ENCODE measurements at regions not wholly inside any gene's neighbourhood (a gene's known extent, or its start where the extent isn't known, plus 50 kb on each side); places are given as distances from the start of the nearest gene placed in this dataset.
A peak's percentile ranks its signal among the peaks of the same experiment; 100 is the strongest.

GRCh38 chr10:30542001-30542894 is 87.3 kb downstream of the LYZL2 start (continued):
- 0 out of 2 replicates have a peak, but pooled peaks have one; percentile 21 for TF ChIP-seq EP300 (IDR thresholded peaks at IDR 0.05; ENCODE audit: low read length)
- peak; percentile 66; the same call in 1 of the 2 replicates for TF ChIP-seq MAFK (IDR thresholded peaks at IDR 0.05; ENCODE audit: low read length)
- TF ChIP-seq PRDM10 (IDR thresholded peaks at IDR 0.05; ENCODE audit: partially characterized antibody): peak; percentile 38
- no peak for TF ChIP-seq RBM17 (IDR thresholded peaks at IDR 0.05; ENCODE audit: borderline replicate concordance, low read depth, low read length)
- peak; percentile 40; the same call in 1 of the 2 replicates for TF ChIP-seq TOE1 (IDR thresholded peaks at IDR 0.05; ENCODE audit: borderline replicate concordance)
- no peak for TF ChIP-seq TOE1 (CRISPR knock-in tag; IDR thresholded peaks at IDR 0.05; ENCODE audit: borderline replicate concordance, low read depth)
- TF ChIP-seq SIN3A (IDR thresholded peaks at IDR 0.05; ENCODE audit: borderline replicate concordance in 2 of 2, control insufficient read depth in 1 of 2, low read depth in 2 of 2, low read length in 2 of 2): no peak
- TF ChIP-seq KAT7 (CRISPR knock-in tag; IDR thresholded peaks at IDR 0.05; ENCODE audit: borderline replicate concordance): no peak
- no peak for TF ChIP-seq ZC3H4 (CRISPR knock-in tag; IDR thresholded peaks at IDR 0.05; ENCODE audit: borderline replicate concordance)
- 0 out of 4 replicates have a peak, but pooled peaks of 1 of the 2 experiments have one; percentile 40 for TF ChIP-seq FOXA3 (CRISPR knock-in tag; conservative IDR thresholded peaks at IDR 0.05 in 1 of 2, IDR thresholded peaks at IDR 0.05 in 1 of 2)
- TF ChIP-seq ADNP (tag; IDR thresholded peaks at IDR 0.05): no peak
- 0 out of 2 replicates have a peak, but pooled peaks have one; percentile 27 for TF ChIP-seq ZNF175 (CRISPR knock-in tag; IDR thresholded peaks at IDR 0.05; ENCODE audit: low read depth)
- no peak for TF ChIP-seq MBD2 (IDR thresholded peaks at IDR 0.05; ENCODE audit: borderline replicate concordance, low read depth)
- peak; percentile 42; the same call in 1 of the 2 replicates for TF ChIP-seq USF2 (CRISPR knock-in tag; IDR thresholded peaks at IDR 0.05)
- no peak for TF ChIP-seq ZNF655 (CRISPR knock-in tag; IDR thresholded peaks at IDR 0.05)
- TF ChIP-seq ZNF444 (CRISPR knock-in tag; IDR thresholded peaks at IDR 0.05): no peak
- no peak for TF ChIP-seq CHAMP1 (IDR thresholded peaks at IDR 0.05)

Data from K562 (cell line).